Brain microvascular endothelial cell (primary cell): ENCODE measurements at regions not wholly inside any gene's neighbourhood (a gene's known extent, or its start where the extent isn't known, plus 50 kb on each side); places are given as distances from the start of the nearest gene placed in this dataset.

Source experiments
- DNase-seq: peaks from one replicate; pipeline ENCODE4 v3.0.0-alpha.2; 2020
- H3K27ac ChIP-seq: fragments of 250-450 bp; sonication (Bioruptor Pico); 2 replicates; pipeline ENCODE4 v1.5.1; 2020; ENCODE audit warnings: mild to moderate bottlenecking, moderate library complexity
- H3K27me3 ChIP-seq: fragments of 250-450 bp; sonication (Bioruptor Pico); replicated peaks from 2 replicates; pipeline ENCODE4 v1.5.1; 2020; ENCODE audit warnings: mild to moderate bottlenecking
- H3K36me3 ChIP-seq: fragments of 250-450 bp; sonication (Bioruptor Pico); replicated peaks from 2 replicates; pipeline ENCODE4 v1.5.1; 2020; ENCODE audit warnings: mild to moderate bottlenecking
- H3K4me3 ChIP-seq: 2 replicates; pipeline ENCODE4 v1.5.1; 2011; ENCODE audit warnings: low read depth, mild to moderate bottlenecking, control low read depth, low read length, moderate library complexity
- CTCF ChIP-seq: IDR thresholded peaks from 2 replicates; pipeline ENCODE4 v1.5.1; 2011; ENCODE audit warnings: low read depth, mild to moderate bottlenecking, moderate library complexity, low read length, control low read depth, inconsistent platforms; ENCODE audit errors: missing control alignments
- in situ Hi-C: cut with HindIII; loops from 2 replicates; pipeline ENCODE4 v1.10.0; 2017; ENCODE audit warnings: low sequenced_read_pairs, low pct_ligation_motif_present

- DNase-seq = no peak
- no peak for TF ChIP-seq CTCF
- Histone ChIP-seq H3K27me3 (no peaks in the 10 kb centered on the region), H3K4me3 (no peak overlapping the region), H3K36me3 (no peaks in the 10 kb centered on the region), H3K27ac (no peak overlapping the region)
- in situ Hi-C loops = no loop called here
These were observed 52.9 kb upstream of the CD180 start for GRCh38 chr5:67249590-67249895.

- in situ Hi-C loops = no loop called here
- no peak for TF ChIP-seq CTCF
- Histone ChIP-seq H3K27me3 (no peaks in the 10 kb centered on the region), H3K27ac (no peak overlapping the region), H3K36me3 (no peaks in the 10 kb centered on the region), H3K4me3 (no peak overlapping the region)
- DNase-seq = no peak
These were observed 52.3 kb upstream of the CD180 start for GRCh38 chr5:67248703-67249589.

GRCh38 chr5:67246546-67247268, 50.1 kb upstream of the CD180 start:
- Histone ChIP-seq H3K36me3 (no peaks in the 10 kb centered on the region), H3K4me3 (no peak overlapping the region), H3K27ac (no peak overlapping the region), H3K27me3 (no peaks in the 10 kb centered on the region)
- in situ Hi-C loops = no loop called here
- DNase-seq = no peak
- TF ChIP-seq CTCF = no peak
